A549 (cell line): ENCODE measurements at regions not wholly inside any gene's neighbourhood (a gene's known extent, or its start where the extent isn't known, plus 50 kb on each side); places are given as distances from the start of the nearest gene placed in this dataset.

Source experiments
- ATAC-seq, 2 experiments: fragments of 200-7000 bp in 1 of 2; fragments of >200 bp in 1 of 2; cut with Nextera tagmentation in 1 of 2; cut with Tn5 transposase in 1 of 2; 3 replicates each; pipeline versions ENCODE4 v1.8.0 to v1.9.1; 2018 to 2020; ENCODE audit warnings: mild to moderate bottlenecking in 1 of 2, moderate library complexity in 1 of 2
- CTCF ChIA-PET: fragments of 300-600 bp; sonication (Branson Sonifier 250); formaldehyde crosslinking; extraction: SDS; loops from one replicate; lab custom pipeline; 2021; ENCODE audit warnings: antibody characterized with exemption, inconsistent platforms; lab: Yijun Ruan, JAX
- POLR2A ChIA-PET: fragments of 350-600 bp; formaldehyde crosslinking; extraction: SDS; loops from one replicate; lab custom pipeline; 2021; ENCODE audit warnings: antibody characterized with exemption, inconsistent platforms; lab: Yijun Ruan, JAX
- DNase-seq, 2 experiments: peaks; one replicate each; pipeline versions ENCODE4 v3.0.0 to v3.0.0-alpha.2; 2011 to 2016; ENCODE audit warnings: low read depth in 1 of 2, low spot score in 1 of 2
- FAIRE-seq: peaks from 2 replicates; lab custom pipeline; 2011; peaks lifted over from hg19 to GRCh38; lab: Jason Lieb, UNC
- H3K27ac ChIP-seq, 2 experiments: fragments of >200 bp; sonication (Bioruptor Twin); formaldehyde crosslinking; 3 replicates each; pipeline ENCODE4 v1.5.1; 2016 to 2017
- H3K4me1 ChIP-seq: fragments of >200 bp; sonication (Bioruptor Twin); formaldehyde crosslinking; 3 replicates; pipeline ENCODE4 v1.6.1; 2016
- H3K4me2 ChIP-seq: fragments of >200 bp; sonication (Bioruptor Twin); formaldehyde crosslinking; 3 replicates; pipeline ENCODE4 v1.6.1; 2016
- H3K4me3 ChIP-seq: fragments of >200 bp; sonication (Bioruptor Twin); formaldehyde crosslinking; 3 replicates; pipeline ENCODE4 v1.5.1; 2016
- H3K9me3 ChIP-seq: fragments of >200 bp; sonication (Bioruptor Twin); formaldehyde crosslinking; 3 replicates; pipeline ENCODE4 v1.6.1; 2016
- CEBPB ChIP-seq, 2 experiments: fragments of >200 bp in 1 of 2; sonication (Bioruptor Twin) in 1 of 2; formaldehyde crosslinking in 1 of 2; IDR thresholded peaks; 2 replicates each; pipeline ENCODE4 v1.6.1; 2012 to 2016
- CHD4 ChIP-seq: fragments of 200-600 bp; sonication (generic); IDR thresholded peaks from 2 replicates; pipeline ENCODE4 v1.6.1; 2016; ENCODE audit warnings: antibody characterized with exemption, mild to moderate bottlenecking, borderline replicate concordance
- EHMT2 ChIP-seq: fragments of 200-600 bp; sonication (generic); IDR thresholded peaks from 2 replicates; pipeline ENCODE4 v1.6.1; 2016; ENCODE audit warnings: antibody characterized with exemption, low read depth, mild to moderate bottlenecking, moderate library complexity
- EP300 ChIP-seq, 2 experiments: fragments of >200 bp; sonication (Bioruptor Twin); formaldehyde crosslinking; IDR thresholded peaks; 2 replicates in 1 of 2; 3 replicates in 1 of 2; pipeline ENCODE4 v1.6.1; 2016 to 2017
- FOSB ChIP-seq: fragments of 250-450 bp; sonication (Bioruptor Pico); IDR thresholded peaks from 2 replicates; pipeline ENCODE4 v1.5.0; 2020; ENCODE audit warnings: mild to moderate bottlenecking, moderate library complexity
- FOXS1 ChIP-seq: fragments of 250-450 bp; sonication (Bioruptor Pico); IDR thresholded peaks from 2 replicates; pipeline ENCODE4 v1.5.0; 2020; ENCODE audit warnings: mild to moderate bottlenecking, moderate library complexity
- HDAC2 ChIP-seq: fragments of 200-600 bp; sonication (generic); IDR thresholded peaks from 2 replicates; pipeline ENCODE4 v1.6.1; 2016
- HOXA7 ChIP-seq: fragments of 250-450 bp; sonication (Bioruptor Pico); IDR thresholded peaks from 2 replicates; pipeline ENCODE4 v1.5.0; 2020; ENCODE audit warnings: mild to moderate bottlenecking, moderate library complexity
- MAFK ChIP-seq: fragments of 450-650 bp; IDR thresholded peaks from 2 replicates; pipeline ENCODE4 v1.6.1; 2014; ENCODE audit not compliant: partially characterized antibody
- MAZ ChIP-seq: fragments of 150-350 bp; IDR thresholded peaks from 2 replicates; pipeline ENCODE4 v1.6.1; 2014; ENCODE audit warnings: antibody characterized with exemption, low read depth, low read length, borderline replicate concordance
- MYC ChIP-seq: IDR thresholded peaks from 2 replicates; pipeline ENCODE4 v1.6.1; 2012; ENCODE audit warnings: mild to moderate bottlenecking, inconsistent platforms, low read length, improper control_type of control experiment, borderline replicate concordance
- NPAS2 ChIP-seq: fragments of 250-450 bp; sonication (Bioruptor Pico); IDR thresholded peaks from 2 replicates; pipeline ENCODE4 v1.8.0; 2022; ENCODE audit warnings: mild to moderate bottlenecking, moderate library complexity, borderline replicate concordance
- PBX3 ChIP-seq: IDR thresholded peaks from 2 replicates; pipeline ENCODE4 v1.6.1; 2012
- PHF8 ChIP-seq: fragments of 200-600 bp; sonication (generic); IDR thresholded peaks from 2 replicates; pipeline ENCODE4 v1.6.1; 2016; ENCODE audit warnings: low read depth, mild to moderate bottlenecking, antibody characterized with exemption, moderate library complexity, borderline replicate concordance
- POLR2AphosphoS2 ChIP-seq: conservative IDR thresholded peaks from 2 replicates; pipeline ENCODE4 v1.6.1; 2012; ENCODE audit warnings: low read length, improper control_type of control experiment, inconsistent platforms
- RAD21 ChIP-seq, 2 experiments: fragments of >200 bp in 1 of 2; sonication (Bioruptor Twin) in 1 of 2; formaldehyde crosslinking in 1 of 2; IDR thresholded peaks in 1 of 2; conservative IDR thresholded peaks in 1 of 2; 2 replicates in 1 of 2; 3 replicates in 1 of 2; pipeline ENCODE4 v1.6.1; 2012 to 2018; ENCODE audit warnings: inconsistent platforms in 1 of 2
- SREBF2 ChIP-seq: fragments of 450-650 bp; IDR thresholded peaks from 2 replicates; pipeline ENCODE4 v1.6.1; 2014; ENCODE audit warnings: mild to moderate bottlenecking, moderate library complexity
- USF2 ChIP-seq: fragments of 450-650 bp; IDR thresholded peaks from 2 replicates; pipeline ENCODE4 v1.6.1; 2014; ENCODE audit warnings: antibody characterized with exemption
- ZC3H11A ChIP-seq: fragments of 450-650 bp; IDR thresholded peaks from 2 replicates; pipeline ENCODE4 v1.6.1; 2014; ENCODE audit warnings: antibody characterized with exemption, mild to moderate bottlenecking
- WGBS: methylation state at CpG from one replicate; pipeline ENCODE4 v1.1.6; 2017; ENCODE audit errors: missing lambda C conversion rate; 5-methylcytosine and 5-hydroxymethylcytosine counted together
- TF ChIP-seq, protein P1 (sequence below): fragments of 150-350 bp; IDR thresholded peaks from 2 replicates; pipeline ENCODE4 v1.6.1; 2014; ENCODE audit warnings: low read depth, mild to moderate bottlenecking, low read length

DNA sequence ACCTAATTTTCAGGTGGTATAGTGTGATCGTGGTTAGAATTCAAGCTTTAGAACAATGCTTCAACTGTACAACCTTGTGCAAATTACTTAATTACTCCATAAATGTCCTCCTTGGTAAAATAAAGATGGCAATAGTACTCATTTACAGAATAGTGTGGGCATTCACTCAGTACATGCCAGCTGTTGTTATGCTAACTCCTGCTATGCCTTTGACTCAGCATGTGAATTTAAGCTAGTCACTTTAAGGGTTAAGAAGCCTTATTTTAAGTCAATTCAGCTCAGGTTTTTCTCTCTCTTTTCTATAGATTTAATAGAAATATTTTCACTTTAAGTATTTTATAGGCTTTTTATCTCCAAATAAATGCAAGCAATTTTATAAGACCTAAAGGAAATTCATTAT is 335.6 kb upstream of the ITGA1 start:
- FAIRE-seq (no peak), DNase-seq (no peak), ATAC-seq (no peak)
- TF ChIP-seq SREBF2, result no peak
- TF ChIP-seq CEBPB (IDR thresholded peaks at IDR 0.05), result no peak
- TF ChIP-seq NPAS2 (CRISPR knock-in tag), result no peak
- TF ChIP-seq PBX3, result no peak
- TF ChIP-seq PHF8, result no peak
- TF ChIP-seq, protein P1, sequence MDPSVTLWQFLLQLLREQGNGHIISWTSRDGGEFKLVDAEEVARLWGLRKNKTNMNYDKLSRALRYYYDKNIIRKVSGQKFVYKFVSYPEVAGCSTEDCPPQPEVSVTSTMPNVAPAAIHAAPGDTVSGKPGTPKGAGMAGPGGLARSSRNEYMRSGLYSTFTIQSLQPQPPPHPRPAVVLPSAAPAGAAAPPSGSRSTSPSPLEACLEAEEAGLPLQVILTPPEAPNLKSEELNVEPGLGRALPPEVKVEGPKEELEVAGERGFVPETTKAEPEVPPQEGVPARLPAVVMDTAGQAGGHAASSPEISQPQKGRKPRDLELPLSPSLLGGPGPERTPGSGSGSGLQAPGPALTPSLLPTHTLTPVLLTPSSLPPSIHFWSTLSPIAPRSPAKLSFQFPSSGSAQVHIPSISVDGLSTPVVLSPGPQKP, result no peak
- no peak for TF ChIP-seq FOXS1 (CRISPR knock-in tag)
- no peak for TF ChIP-seq USF2
- TF ChIP-seq MAFK, result no peak
- TF ChIP-seq HOXA7 (CRISPR knock-in tag), result no peak
- no peak for TF ChIP-seq EHMT2
- no peak for TF ChIP-seq MYC
- no peak for TF ChIP-seq POLR2AphosphoS2
- Histone ChIP-seq H3K9me3 (no peaks in the 10 kb centered on the region), H3K4me1 (no peaks in the 10 kb centered on the region), H3K27ac (no peak overlapping the region), H3K4me3 (no peak overlapping the region), H3K4me2 (no peak overlapping the region)
- WGBS, result 0% methylated on average over 1 of the region's 1 CpG
- ChIA-PET CTCF (no interaction called here), POLR2A (no interaction called here)

DNA sequence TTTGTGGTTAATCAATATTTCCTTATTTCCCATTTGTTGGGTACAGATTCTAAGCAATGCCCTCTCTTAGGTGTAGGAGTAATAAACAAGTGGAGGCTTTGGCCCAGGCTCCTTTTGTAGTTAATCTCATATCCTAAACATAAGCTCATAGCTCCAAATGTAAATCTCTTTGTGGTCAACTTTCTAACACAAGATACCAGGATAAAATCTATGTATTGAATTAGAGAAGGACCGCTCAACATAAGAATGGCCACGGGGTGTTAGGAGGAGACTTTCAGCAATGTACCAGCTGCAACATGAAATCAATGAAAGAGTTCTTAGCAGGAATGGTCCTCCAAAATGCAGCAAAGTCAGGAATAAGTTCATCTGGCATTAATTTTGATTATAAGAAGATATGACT is 334.5 kb upstream of the ITGA1 start:
- no peak for TF ChIP-seq CHD4
- no peak for TF ChIP-seq HDAC2
- no peak for TF ChIP-seq RAD21 (conservative IDR thresholded peaks at IDR 0.05 in 1 of 2, IDR thresholded peaks at IDR 0.05 in 1 of 2)
- no peak for TF ChIP-seq ZC3H11A
- TF ChIP-seq EHMT2, result no peak
- TF ChIP-seq EP300 (IDR thresholded peaks at IDR 0.05), result no peak
- no peak for TF ChIP-seq HOXA7 (CRISPR knock-in tag)
- no peak for TF ChIP-seq FOSB (CRISPR knock-in tag)
- TF ChIP-seq MAZ, result no peak
- 19% methylated on average over 2 of the region's 2 CpGs for WGBS
- H3K27ac ChIP-seq, result no peak overlapping the region
- H3K4me2 ChIP-seq, result no peak overlapping the region
- DNase-seq (no peak), ATAC-seq (no peak), FAIRE-seq (no peak)
- no peaks in the 10 kb centered on the region for H3K9me3 ChIP-seq
- CTCF ChIA-PET, result no interaction called here
- H3K4me3 ChIP-seq, result no peak overlapping the region
- POLR2A ChIA-PET, result no interaction called here
- no peaks in the 10 kb centered on the region for H3K4me1 ChIP-seq

GRCh38 chr5:52455920-52456319 is 331.8 kb upstream of the ITGA1 start:
- H3K4me1 ChIP-seq, result no peaks in the 10 kb centered on the region
- no peak overlapping the region for H3K27ac ChIP-seq
- no peak overlapping the region for H3K4me3 ChIP-seq
- DNase-seq, result no peak
- H3K4me2 ChIP-seq, result no peak overlapping the region
- no peak for ATAC-seq
- POLR2A ChIA-PET, result no interaction called here
- no peak for TF ChIP-seq CHD4
- TF ChIP-seq CEBPB (IDR thresholded peaks at IDR 0.05), result peak; percentile 61 to 70; a peak in 3 of 4 replicates
- CTCF ChIA-PET, result no interaction called here
- no peak for FAIRE-seq
- WGBS, result 5% methylated on average over 2 of the region's 2 CpGs
- H3K9me3 ChIP-seq, result no peaks in the 10 kb centered on the region
